Smooth muscle cell of the brain vasculature (primary cell): ENCODE measurements at regions not wholly inside any gene's neighbourhood (a gene's known extent, or its start where the extent isn't known, plus 50 kb on each side); places are given as distances from the start of the nearest gene placed in this dataset.

ENCODE experiments used
- DNase-seq: peaks from one replicate; pipeline ENCODE4 v3.0.0-alpha.2; 2012; ENCODE audit warnings: low read depth, low spot score

GRCh38 chr2:239520811-239521517 is 120.1 kb upstream of the HDAC4 start:
- no peak for DNase-seq

- DNase-seq = no peak
Observed at GRCh38 chr2:239519921-239520585, 119.2 kb upstream of the HDAC4 start.

GRCh38 chr2:239519089-239519920 is 118.5 kb upstream of the HDAC4 start:
- DNase-seq = no peak

GRCh38 chr2:239518286-239519088 is 117.7 kb upstream of the HDAC4 start:
- DNase-seq = no peak

GRCh38 chr2:239517686-239518085 is 116.9 kb upstream of the HDAC4 start:
- DNase-seq = no peak

- no peak for DNase-seq
Observed at GRCh38 chr2:239516954-239517305, 116.1 kb upstream of the HDAC4 start.

- no peak for DNase-seq
Observed at GRCh38 chr2:239516286-239516953, 115.6 kb upstream of the HDAC4 start.

GRCh38 chr2:239514754-239515530 is 114.1 kb upstream of the HDAC4 start:
- no peak for DNase-seq

- DNase-seq = no peak
Observed at GRCh38 chr2:239512054-239512453, 111.2 kb upstream of the HDAC4 start.

GRCh38 chr2:239509373-239510143 is 108.7 kb upstream of the HDAC4 start:
- DNase-seq = no peak

GRCh38 chr2:239508261-239508660 is 107.4 kb upstream of the HDAC4 start:
- no peak for DNase-seq

GRCh38 chr2:239507576-239508258 is 106.9 kb upstream of the HDAC4 start:
- DNase-seq = no peak

- DNase-seq = no peak
Observed at GRCh38 chr2:239506961-239507360, 106.1 kb upstream of the HDAC4 start.

- no peak for DNase-seq
Observed at GRCh38 chr2:239506101-239506857, 105.5 kb upstream of the HDAC4 start.

- no peak for DNase-seq
Observed at GRCh38 chr2:239504643-239505235, 103.9 kb upstream of the HDAC4 start.

GRCh38 chr2:239502430-239503186 is 101.8 kb upstream of the HDAC4 start:
- no peak for DNase-seq
